Adipocyte (in vitro differentiated cells): ENCODE measurements at regions not wholly inside any gene's neighbourhood (a gene's known extent, or its start where the extent isn't known, plus 50 kb on each side); places are given as distances from the start of the nearest gene placed in this dataset.
"Not testable (repeated sequence)": the region's sequence is repeated elsewhere in the genome, so short reads cannot be mapped to it uniquely, and the experiment has no call there.

Source experiments
- DNase-seq: peaks from one replicate; pipeline ENCODE4 v3.0.0-alpha.2; 2015; ENCODE audit warnings: low read depth
- H3K27me3 ChIP-seq: replicated peaks from 2 replicates; pipeline ENCODE4 v1.7.0; 2013; ENCODE audit warnings: mild to moderate bottlenecking, low read length, moderate library complexity; ENCODE audit not compliant: control insufficient read depth, insufficient read depth
- H3K36me3 ChIP-seq: 2 replicates; pipeline ENCODE4 v1.7.0; 2013; ENCODE audit warnings: low read length, mild to moderate bottlenecking, moderate library complexity; ENCODE audit not compliant: control insufficient read depth, insufficient read depth, severe bottlenecking
- H3K4me1 ChIP-seq: 2 replicates; pipeline ENCODE4 v1.7.0; 2013; ENCODE audit warnings: mild to moderate bottlenecking, low read length, moderate library complexity; ENCODE audit not compliant: control insufficient read depth, insufficient read depth
- H3K4me3 ChIP-seq: 2 replicates; pipeline ENCODE4 v1.7.0; 2013; ENCODE audit warnings: mild to moderate bottlenecking, low read length, moderate library complexity
- H3K9ac ChIP-seq: 2 replicates; pipeline ENCODE4 v1.7.0; 2013; ENCODE audit warnings: mild to moderate bottlenecking, low read length, moderate library complexity
- H3K9me3 ChIP-seq: 2 replicates; pipeline ENCODE4 v1.7.0; 2013; ENCODE audit warnings: mild to moderate bottlenecking, low read length, moderate library complexity; ENCODE audit not compliant: control insufficient read depth

DNA sequence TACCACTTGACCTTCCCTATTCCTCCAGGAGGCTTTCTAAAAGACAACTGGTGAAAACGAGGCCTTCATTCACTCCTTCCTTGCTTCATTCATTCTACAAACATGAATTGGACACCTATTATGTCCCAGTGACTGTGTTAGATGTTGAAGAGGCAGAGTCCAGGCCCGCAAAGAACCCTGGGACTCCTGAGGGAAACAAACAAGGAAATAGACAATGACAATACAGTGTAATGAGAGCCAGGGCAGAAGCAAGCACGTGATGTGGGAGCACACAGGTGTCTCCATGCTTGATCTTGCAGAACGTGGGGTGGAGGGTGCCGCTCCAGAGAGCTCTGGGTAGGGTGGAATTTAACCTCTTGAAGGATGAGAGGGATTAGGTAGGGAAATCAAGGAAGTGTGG lies 137.6 kb upstream of the KLF3 start:
- H3K4me3 ChIP-seq = no peak overlapping the region
- H3K27me3 ChIP-seq = no peaks in the 10 kb centered on the region
- no peaks in the 10 kb centered on the region for H3K36me3 ChIP-seq
- no peaks in the 10 kb centered on the region for H3K9me3 ChIP-seq
- H3K9ac ChIP-seq = no peak overlapping the region
- DNase-seq = no peak
- no peaks in the 10 kb centered on the region for H3K4me1 ChIP-seq

- no peak for DNase-seq
- no peak overlapping the region for H3K9ac ChIP-seq
- no peaks in the 10 kb centered on the region for H3K27me3 ChIP-seq
- H3K4me3 ChIP-seq = no peak overlapping the region
- H3K4me1 ChIP-seq = no peaks in the 10 kb centered on the region
- H3K36me3 ChIP-seq = no peaks in the 10 kb centered on the region
- no peaks in the 10 kb centered on the region for H3K9me3 ChIP-seq
These were observed 134.5 kb upstream of the KLF3 start for GRCh38 chr4:38529189-38530115.

DNA sequence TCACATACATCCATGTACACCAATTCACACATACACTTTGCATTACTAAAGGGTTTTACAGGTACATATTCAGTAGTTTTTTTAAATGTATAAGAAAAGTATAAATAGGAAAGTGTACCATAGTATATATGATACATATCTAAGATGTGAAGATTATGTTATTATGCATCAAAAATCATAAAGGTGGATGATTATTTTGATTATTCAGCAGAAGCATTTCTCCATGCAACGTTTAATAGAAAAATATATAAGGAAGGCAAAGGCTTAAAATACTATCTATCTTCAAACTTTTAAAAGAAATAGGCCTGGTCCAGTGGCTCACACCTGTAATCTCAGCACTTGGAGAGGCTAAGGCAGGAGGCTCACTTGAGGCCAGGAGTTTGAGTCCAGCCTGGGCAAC lies 133.5 kb upstream of the KLF3 start:
- Histone ChIP-seq H3K9ac (no peak overlapping the region), H3K27me3 (no peaks in the 10 kb centered on the region), H3K4me3 (no peak overlapping the region), H3K4me1 (no peaks in the 10 kb centered on the region), H3K36me3 (no peaks in the 10 kb centered on the region), H3K9me3 (no peaks in the 10 kb centered on the region)
- DNase-seq = no peak

- no peak overlapping the region for H3K4me3 ChIP-seq
- no peaks in the 10 kb centered on the region for H3K27me3 ChIP-seq
- peak; percentile 49 for DNase-seq
- no peaks in the 10 kb centered on the region for H3K9me3 ChIP-seq
- H3K4me1 ChIP-seq = no peaks in the 10 kb centered on the region
- H3K36me3 ChIP-seq = no peaks in the 10 kb centered on the region
- H3K9ac ChIP-seq = no peak overlapping the region
These were observed 132.8 kb upstream of the KLF3 start for GRCh38 chr4:38531141-38531727.

DNA sequence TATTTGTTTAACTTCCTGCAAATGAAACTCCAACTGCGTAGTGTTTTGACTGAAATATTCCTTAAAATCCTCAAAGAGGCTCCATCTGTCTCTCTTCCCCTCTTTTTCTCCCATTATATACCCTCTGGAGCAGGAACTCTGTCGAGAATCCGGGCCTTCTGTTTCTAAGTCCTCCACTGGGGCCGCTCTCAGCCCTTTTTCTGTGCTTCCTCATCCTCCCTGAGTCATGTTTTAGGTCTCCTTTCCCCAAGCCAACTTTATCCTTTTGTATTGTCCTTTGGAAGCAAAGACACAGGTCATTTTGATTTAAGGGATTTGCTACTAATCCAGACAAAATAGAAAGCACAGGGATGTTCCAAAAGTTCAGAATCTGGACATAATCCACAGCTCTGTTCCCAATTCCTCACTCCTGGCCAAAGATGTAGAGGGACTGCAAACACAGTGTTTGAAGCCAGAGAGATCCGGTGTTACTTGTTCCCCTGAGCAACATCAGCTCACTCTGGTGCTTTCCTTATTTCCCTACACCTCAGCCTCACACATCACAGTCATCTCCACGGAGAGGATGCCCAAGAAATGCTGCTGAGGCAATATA lies 131.0 kb upstream of the KLF3 start:
- H3K36me3 ChIP-seq = no peaks in the 10 kb centered on the region
- H3K9me3 ChIP-seq = no peaks in the 10 kb centered on the region
- no peak overlapping the region for H3K9ac ChIP-seq
- H3K4me3 ChIP-seq = no peak overlapping the region
- DNase-seq = no peak
- no peaks in the 10 kb centered on the region for H3K27me3 ChIP-seq
- no peaks in the 10 kb centered on the region for H3K4me1 ChIP-seq

DNA sequence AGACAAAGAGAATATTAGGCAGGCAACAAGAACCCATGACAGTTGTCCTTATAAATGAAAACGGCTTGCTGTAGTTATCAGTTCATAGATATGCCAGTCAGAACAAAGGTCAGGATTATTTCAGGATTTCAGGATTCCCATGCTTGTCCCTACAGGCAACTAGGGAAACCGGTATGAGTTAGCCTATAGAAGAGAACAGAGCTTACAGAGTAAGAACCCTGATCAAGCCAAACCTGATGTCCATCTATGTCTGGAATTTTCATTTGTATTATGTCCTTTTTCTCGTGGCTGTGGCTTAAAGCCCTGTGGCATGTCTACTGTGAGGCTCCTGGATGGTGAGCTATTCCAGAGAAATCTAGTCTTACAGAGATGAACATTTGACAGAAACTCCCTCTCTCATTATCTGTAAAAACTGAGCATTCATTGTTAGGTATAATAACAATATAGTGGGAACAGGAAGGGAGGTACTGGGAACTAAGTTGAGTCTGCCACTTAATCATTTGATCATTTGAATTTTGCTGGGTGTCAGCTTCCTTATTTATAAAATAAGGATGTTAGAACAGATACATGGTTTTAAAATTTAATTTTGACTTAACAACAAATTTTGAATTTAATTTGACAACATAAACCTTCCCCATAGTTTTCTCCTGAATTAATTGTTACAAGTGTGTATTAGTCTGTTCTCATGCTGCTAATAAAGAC lies 129.5 kb upstream of the KLF3 start:
- Histone ChIP-seq H3K9me3 (no peaks in the 10 kb centered on the region), H3K4me3 (no peak overlapping the region), H3K36me3 (no peaks in the 10 kb centered on the region), H3K4me1 (no peaks in the 10 kb centered on the region), H3K27me3 (no peaks in the 10 kb centered on the region), H3K9ac (no peak overlapping the region)
- no peak for DNase-seq

DNA sequence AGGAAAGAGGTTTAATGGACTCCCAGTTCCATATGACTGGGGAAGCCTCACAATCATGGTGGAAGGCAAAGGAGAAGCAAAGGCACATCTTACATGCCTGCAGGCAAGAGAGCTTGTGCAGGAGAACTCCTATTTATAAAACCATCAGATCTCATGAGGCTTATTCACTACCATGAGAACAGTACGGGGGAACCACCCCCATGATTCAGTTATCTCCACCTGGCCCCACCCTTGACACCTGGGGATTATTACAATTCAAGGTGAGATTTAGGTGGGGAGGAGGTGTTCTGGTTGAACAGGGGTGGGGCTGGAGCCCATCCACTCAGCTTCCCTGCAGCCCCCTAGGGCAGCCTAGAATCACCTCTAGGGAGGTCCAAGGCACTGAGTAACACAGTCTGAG lies 128.9 kb upstream of the KLF3 start:
- H3K9me3 ChIP-seq = not testable (repeated sequence)

DNA sequence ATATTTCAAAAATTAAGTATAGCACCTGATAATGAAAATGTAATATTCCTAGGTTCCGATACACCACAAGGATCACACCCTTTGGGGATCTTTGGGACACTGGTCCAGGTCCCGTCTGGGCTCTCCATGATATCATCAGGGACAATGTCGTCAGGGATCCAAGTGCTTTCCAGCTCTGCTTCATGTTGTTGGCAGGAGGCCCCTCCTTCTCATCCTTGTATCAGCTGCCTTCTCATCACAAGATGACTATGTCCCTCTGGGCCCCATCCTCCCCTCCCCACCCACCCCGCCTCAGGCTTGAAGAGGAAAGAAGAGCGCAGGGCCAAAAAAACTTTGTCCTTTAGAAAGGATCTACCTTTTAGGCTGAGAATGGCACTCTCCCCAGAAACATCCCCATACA lies 128.3 kb upstream of the KLF3 start:
- Histone ChIP-seq H3K9me3 (no peaks in the 10 kb centered on the region), H3K4me1 (no peaks in the 10 kb centered on the region), H3K27me3 (no peaks in the 10 kb centered on the region), H3K9ac (no peak overlapping the region), H3K4me3 (no peak overlapping the region), H3K36me3 (no peaks in the 10 kb centered on the region)
- no peak for DNase-seq

More for the DNA sequence above, 128.9 kb upstream of the KLF3 start:
- not testable (repeated sequence) for DNase-seq, H3K9ac ChIP-seq, H3K4me3 ChIP-seq, H3K4me1 ChIP-seq, H3K36me3 ChIP-seq, H3K27me3 ChIP-seq

- no peaks in the 10 kb centered on the region for H3K36me3 ChIP-seq
- H3K27me3 ChIP-seq = no peaks in the 10 kb centered on the region
- DNase-seq = no peak
- no peaks in the 10 kb centered on the region for H3K4me1 ChIP-seq
- no peak overlapping the region for H3K9ac ChIP-seq
- no peak overlapping the region for H3K4me3 ChIP-seq
- H3K9me3 ChIP-seq = no peaks in the 10 kb centered on the region
These were observed 127.3 kb upstream of the KLF3 start for GRCh38 chr4:38536716-38537115.

DNA sequence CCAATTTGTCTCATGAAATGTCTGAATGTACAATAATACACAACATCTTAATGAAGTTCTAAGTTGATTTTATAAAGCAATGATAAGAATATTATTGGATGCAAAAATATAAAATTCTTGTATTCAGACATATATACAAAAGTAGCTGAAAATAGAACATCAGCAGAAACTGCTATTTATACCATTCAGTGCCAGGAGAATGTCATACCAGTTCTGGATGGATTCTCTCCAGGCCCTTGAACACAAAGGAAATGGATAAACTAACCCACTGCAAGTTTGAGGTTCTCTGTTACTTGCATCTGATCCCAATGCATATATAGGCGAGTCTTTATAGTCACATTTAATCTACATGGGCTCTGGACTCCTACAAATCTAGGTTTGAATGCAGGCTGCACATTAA lies 126.3 kb upstream of the KLF3 start:
- H3K9ac ChIP-seq = no peak overlapping the region
- H3K4me1 ChIP-seq = no peaks in the 10 kb centered on the region
- no peak overlapping the region for H3K4me3 ChIP-seq
- H3K36me3 ChIP-seq = no peaks in the 10 kb centered on the region
- DNase-seq = no peak
- H3K27me3 ChIP-seq = no peaks in the 10 kb centered on the region
- H3K9me3 ChIP-seq = no peaks in the 10 kb centered on the region

GRCh38 chr4:38538517-38538916 lies 125.5 kb upstream of the KLF3 start:
- H3K9ac ChIP-seq = no peak overlapping the region
- no peaks in the 10 kb centered on the region for H3K4me1 ChIP-seq
- no peak for DNase-seq
- H3K27me3 ChIP-seq = no peaks in the 10 kb centered on the region
- no peaks in the 10 kb centered on the region for H3K9me3 ChIP-seq
- H3K4me3 ChIP-seq = no peak overlapping the region
- H3K36me3 ChIP-seq = no peaks in the 10 kb centered on the region
